ENCODE measurements at regions not wholly inside any gene's neighbourhood (a gene's known extent, or its start where the extent isn't known, plus 50 kb on each side); places are given as distances from the start of the nearest gene placed in this dataset.

GRCh38 chr15:38182900-38183299 is 69.7 kb upstream of the SPRED1 start:
- no peak for DNase-seq

GRCh38 chr15:38186507-38186906 is 66.1 kb upstream of the SPRED1 start:
- DNase-seq = no peak

DNA sequence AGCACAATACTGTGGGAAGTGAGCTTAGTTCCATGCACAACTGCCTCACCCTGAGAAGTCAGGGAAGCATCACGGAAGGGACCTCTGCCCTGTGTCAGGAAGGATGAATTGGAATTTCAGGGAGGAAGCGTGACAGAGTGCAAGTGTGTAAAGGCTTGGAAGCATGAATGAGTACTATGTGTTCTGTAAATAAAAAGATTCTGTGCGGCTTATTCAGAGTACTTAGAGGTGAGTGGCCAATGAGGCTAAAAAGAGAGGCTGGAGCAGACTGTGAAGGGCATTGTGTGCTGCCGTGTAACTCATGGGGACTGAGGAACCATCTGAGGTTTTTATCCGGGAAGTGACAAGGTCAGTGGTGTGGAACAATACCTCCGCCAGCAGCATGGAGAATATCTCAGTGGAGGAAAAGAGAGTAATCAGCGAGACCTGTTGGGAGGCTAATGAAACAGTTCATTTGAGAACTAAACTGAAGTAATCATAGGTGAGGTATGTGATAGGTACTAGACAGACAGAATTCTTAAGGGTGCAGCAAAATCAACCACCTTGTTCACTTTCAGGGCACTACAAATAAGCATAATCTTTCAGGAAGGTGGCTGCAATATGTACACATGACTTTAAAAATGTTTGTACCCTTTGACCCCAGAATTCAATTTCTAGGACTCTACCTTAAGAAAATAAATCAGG is 64.9 kb upstream of the SPRED1 start:
- DNase-seq = no peak

DNA sequence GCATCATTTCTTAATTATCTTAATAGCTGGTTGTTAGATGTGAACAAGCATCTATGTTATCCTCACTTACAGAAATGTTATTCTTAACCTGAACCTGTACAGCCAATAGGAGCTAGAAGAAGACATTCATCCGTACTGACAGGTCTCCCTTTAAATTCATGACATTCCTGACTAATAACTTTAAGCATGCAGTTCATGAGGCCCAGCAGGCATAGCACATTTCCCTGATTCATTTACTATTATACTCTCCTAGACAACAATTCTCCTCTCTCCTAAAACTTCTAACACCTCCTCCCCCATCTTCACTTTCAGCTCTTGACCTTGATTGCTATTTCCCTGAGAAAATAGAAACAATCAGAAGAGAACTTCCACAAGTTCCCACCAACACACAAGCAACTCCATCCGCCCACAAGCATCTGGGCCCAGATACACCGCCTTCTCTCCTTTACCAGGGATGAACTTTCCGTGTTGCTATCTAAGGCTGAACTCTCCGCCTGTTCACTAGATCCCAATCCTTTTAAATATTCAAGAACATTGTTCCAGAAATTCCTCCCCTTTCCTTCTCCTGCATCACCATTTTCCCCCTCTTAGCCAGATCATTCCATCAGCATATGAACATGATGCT is 62.9 kb upstream of the SPRED1 start:
- DNase-seq = no peak

DNA sequence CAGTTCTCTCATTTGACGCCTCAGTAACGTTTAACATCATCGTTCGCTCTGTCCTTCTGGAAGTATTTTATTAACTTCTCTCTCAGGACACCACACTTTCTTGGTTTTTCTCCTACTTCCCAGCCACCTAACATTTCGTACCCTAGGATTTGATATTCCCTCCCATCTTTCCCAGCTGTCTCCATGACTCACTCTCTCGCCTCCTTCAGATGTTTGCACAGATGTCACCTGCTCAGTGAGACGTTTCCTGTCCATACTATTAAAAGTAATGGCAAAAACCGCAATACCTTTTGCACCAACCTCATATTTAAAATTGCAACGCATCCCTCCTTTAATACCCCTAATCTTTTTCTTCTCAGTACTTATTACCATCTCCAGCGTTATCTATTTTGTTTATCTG is 62.1 kb upstream of the SPRED1 start:
- no peak for DNase-seq

DNA sequence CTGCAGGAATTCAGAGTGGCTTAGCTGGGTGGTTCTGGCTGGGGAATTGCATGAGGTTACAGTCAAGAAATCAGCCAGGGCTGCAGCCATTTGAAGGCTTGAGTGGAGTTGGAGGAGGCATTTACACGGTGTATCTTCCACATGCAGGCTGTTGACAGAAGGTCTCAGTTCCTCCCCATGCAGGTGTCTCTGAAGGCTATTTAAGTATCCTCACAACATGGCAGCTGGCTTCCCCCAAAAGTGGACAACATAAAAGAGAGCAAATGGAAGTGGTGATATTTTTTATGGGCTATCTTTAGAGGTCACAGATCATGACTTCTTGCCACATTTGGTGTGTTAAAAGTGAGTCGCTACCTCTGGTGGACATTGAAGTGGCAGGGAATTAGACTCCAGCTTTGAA is 60.1 kb upstream of the SPRED1 start:
- DNase-seq = no peak

- DNase-seq = no peak
Observed at GRCh38 chr15:38193496-38193895, 59.1 kb upstream of the SPRED1 start.

- DNase-seq = no peak
Observed at GRCh38 chr15:38195191-38195901, 57.3 kb upstream of the SPRED1 start.

- no peak for DNase-seq
Observed at GRCh38 chr15:38196076-38196475, 56.6 kb upstream of the SPRED1 start.

- no peak for DNase-seq
Observed at GRCh38 chr15:38197553-38197952, 55.1 kb upstream of the SPRED1 start.

- no peak for DNase-seq
Observed at GRCh38 chr15:38201714-38202113, 50.9 kb upstream of the SPRED1 start.

GRCh38 chr15:38202361-38202760 is 50.3 kb upstream of the SPRED1 start:
- DNase-seq = no peak
